Fibroblast of skin of right quadriceps (primary cell): ENCODE measurements at regions not wholly inside any gene's neighbourhood (a gene's known extent, or its start where the extent isn't known, plus 50 kb on each side); places are given as distances from the start of the nearest gene placed in this dataset.
A peak's percentile ranks its signal among the peaks of the same experiment; 100 is the strongest.

ENCODE experiments used
- DNase-seq: peaks from one replicate; pipeline ENCODE4 v3.0.0-alpha.2; 2013

DNA sequence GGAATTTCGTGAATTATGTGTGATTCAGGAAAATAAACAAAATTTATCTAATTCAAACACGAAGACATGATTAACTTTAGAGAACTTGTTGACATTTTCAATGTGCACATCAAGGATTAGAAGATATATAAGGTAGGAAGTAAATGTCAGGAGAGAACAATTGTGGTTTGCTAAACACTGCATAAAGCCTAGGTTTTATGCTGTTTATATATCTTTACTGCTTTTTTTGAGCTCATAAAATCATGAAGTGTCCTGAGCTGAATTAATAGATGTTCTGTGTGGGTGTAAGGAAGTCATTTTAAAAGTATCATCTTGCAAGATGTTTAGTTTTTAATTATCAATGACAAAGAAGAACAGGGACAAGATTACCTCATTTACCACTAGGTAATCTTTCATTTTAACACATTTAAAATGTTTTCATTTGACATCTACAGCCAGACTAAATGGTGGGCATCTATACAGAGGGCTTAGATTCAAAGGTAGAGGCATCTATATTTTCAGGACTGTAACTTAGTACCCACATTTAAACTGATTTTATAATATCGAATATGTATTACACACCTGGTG is 382.8 kb downstream of the ADAMTS20 start:
- DNase-seq = no peak

DNA sequence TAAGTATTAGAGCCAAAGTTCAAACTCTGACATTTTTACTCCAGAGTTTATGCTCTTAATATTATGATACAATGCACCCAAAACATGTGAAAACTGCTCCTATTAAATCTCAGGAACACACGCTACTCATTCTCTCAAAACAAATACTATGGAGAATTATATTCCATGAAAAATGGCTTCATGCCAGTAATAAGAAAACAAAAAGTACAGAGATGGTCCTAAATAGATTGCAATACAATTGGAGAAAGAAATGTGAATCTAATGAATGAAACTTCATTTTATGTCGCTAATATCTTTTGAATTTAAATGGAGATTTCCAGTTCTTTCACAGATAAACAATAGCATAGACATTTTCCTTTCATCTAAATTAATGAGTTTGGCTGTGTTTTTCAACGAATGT is 384.3 kb downstream of the ADAMTS20 start:
- DNase-seq = no peak

DNA sequence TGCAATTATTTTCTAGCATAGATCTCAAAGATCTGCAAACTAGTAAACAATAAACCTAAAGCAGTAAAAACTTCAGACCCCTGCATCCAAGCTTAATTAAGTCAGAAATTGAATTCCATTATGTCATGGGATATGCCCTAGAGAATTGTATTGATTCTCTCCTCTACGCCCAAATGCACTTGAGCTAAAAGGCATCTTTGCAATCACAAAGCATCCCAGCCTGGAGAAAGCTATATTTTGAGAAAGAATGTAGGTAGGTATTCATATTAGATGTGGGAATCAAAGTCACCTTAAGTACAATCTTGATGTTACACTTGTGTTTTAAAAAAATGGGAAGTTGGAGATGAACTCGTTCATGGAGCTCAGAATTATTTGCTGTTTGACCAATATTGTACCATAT is 386.7 kb downstream of the ADAMTS20 start:
- no peak for DNase-seq

DNA sequence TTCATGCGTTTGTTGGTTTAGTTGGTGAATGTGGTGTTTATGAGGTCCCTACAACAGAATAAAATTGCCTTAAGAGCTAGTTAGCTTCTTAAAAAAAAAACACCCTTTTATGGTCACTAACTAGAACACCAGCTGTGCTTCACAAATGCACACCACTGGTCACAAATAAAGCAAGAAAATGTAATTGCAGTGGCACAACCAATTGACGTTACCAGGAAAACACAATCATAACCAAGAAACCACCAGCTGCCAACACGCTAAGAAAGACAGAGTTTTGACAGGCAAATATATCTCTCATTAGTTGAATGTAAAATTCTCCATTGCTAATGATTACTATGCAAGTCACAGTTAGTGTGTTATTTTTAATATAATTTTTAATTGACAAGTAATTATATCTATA is 389.9 kb downstream of the ADAMTS20 start:
- no peak for DNase-seq

DNA sequence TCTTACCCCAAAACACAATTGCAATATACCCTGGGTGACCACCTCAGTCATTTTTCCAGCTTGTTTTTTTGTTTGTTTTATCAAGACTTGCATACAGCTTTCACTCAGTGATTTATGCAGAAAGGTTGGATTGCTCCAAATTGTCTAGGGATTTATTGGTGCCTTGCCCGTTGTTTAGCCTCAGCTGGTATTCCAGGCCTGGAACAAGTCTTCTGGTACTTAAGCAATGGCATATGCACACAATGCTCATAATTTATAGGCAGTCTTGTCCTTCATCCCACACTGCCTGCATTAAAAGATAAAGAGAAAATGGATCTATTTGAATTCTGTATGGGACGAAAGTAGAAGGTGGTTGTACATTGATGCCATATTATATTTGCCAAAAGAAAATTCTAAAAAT is 392.5 kb downstream of the ADAMTS20 start:
- DNase-seq = no peak

DNA sequence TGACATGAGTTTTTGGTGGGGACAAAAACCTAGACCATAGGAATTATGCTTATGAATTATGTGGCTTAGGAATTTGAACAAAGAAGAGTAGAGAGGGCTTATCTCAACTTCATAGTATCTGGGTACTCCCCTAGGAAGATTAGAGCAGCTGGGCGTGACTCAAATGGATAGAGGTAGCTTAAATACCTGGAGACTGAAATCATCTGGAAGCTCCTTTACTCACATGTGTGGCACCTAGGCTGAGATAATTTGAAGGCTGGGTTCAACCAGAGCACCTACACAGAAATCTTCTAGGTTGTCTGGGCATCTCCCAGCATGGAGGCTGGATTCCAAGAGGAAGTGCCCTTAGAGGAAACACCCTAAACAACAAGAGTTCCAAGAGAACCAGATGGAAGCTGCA is 393.9 kb downstream of the ADAMTS20 start:
- no peak for DNase-seq

DNA sequence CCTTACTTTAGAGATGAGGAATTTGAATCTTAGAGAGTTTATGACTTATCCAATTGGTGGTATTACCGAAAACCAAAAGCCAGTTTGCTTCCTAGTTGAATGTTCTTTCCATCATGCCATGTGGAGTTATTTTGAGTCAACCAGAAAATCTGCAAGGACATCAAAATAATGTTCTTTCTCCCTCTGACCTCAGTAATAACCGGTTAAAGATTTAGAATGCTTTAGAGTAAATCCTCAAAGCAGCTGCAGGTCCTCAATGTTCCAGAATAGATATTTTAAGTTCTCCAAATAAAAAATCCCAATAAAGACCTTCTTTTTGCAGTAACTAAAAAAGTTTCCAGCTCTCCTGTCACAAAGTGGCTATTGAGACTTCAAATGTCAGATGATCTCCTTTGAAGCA is 396.6 kb downstream of the ADAMTS20 start:
- DNase-seq = no peak

DNA sequence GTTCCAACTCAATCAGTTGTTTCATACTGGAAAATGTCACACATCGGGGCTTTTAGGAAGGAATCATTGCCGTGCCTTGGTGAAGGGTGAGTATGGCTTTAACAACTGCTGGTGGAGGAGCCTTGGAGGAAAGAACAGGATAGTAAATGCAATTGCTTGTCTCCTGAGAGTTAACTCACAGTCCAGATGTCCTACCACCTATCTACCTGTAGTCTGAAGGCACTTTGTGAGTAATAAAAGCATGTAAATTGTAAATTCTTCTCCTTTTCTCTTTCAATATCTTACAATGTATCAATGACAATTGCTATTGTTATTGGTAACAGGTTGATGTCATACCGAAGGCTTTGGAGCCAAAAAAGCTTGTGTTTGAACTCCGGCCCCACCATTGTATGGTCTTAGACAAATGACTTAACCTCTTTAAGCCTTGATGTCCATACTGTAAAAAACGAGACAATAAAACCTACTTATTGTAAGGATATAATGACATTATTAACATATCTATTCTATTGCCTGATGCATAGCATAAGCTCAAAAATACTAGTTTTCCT is 397.4 kb downstream of the ADAMTS20 start:
- DNase-seq = no peak

DNA sequence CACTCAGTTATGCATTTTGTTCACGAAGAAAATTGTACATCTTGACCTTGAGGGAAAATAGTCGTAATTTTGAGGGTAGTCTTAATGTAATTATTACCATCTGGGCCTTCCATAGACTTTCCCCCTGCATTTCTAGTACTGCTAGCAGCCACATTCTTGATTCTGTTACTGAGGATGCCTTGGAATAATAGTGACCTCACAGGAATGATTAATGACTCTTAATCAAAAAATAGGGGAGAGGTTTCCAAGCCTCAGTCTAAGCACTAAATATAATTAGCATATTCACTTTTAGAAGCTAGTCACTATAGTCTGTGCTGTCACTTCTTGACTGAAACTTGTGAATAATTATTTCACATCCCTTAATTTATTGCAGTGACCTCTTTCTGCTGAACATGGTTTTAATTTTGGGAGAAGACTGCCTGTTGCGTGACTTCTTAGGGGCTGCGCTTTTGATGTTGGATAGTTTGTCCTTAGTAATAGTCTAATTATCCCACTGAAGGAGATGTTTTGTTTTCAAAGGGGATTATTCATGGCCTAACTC is 400.5 kb downstream of the ADAMTS20 start:
- peak; percentile 93 for DNase-seq

DNA sequence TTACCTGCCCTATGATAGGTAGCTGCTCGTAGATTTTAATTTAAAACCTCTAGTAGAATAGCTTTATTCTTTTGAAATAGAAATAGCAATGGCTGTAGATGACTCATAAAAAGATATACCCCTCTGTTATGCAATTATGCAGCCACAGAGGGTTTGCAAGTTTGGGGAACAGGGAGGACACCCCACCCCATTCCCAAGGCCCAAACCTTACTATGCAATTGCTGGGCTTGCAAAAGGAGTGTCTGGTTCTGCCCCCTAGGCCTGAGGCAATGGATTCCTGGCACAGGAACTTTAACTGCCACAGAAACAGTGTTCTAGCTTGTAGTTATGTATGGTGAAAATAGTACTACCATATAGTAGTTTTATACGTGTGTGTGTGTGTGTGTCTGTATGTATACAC is 403.3 kb downstream of the ADAMTS20 start:
- no peak for DNase-seq

DNA sequence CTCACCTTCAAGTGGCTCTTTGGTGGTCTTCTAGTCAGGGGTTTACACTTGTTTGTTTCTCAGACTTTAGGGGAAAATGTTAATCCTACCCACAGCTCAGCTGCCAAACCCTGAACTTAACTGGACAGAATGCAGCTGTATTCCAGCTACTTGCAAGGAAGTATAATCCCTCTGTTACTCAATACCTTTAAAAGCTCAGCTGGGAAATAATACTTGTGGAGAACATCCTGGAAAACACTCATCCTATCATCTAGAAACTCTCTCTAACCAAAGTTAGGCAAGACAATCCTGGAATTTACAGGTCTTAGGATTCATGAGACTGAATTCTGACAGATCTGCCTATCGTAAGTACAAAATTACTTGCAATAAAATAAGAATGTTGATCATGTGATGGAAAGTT is 404.1 kb downstream of the ADAMTS20 start:
- peak; percentile 32 for DNase-seq

DNA sequence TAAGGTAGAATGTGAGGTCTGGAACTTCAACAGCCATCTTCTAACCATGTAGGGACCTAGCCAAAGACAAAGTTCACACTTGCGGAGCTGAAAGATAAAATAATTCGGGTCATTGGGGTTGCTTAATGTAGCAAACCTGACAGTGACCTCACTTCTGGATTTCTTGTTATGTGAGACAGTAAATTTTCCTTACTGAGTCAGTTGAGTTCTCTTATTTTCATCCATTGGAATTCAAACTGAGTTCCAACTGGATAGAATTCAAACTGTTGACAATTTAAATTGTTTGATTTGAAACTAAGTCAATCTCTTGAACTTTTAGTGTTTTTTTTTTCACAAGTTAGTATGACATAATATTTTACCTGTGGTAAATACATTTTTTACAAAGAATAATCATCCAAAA is 406.5 kb downstream of the ADAMTS20 start:
- no peak for DNase-seq

DNA sequence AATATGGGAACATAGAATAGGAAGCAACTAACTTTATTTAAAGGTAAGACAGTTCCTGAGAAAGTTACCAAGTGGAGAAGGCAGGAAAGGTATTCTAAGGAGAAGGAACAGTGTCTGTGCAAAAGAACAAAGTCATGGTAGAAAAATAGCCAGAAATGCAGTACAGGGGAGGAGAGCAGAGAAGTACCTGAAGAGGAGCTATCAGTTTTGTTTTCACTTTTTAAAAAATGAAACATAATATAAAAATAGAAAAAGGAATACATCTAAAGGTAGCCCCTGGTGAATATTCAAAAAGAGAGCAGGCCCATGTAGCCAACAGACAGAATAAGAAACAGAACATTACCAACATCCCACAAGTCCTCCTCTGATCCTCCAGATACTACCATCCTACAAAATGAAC is 408.7 kb downstream of the ADAMTS20 start:
- DNase-seq = no peak

DNA sequence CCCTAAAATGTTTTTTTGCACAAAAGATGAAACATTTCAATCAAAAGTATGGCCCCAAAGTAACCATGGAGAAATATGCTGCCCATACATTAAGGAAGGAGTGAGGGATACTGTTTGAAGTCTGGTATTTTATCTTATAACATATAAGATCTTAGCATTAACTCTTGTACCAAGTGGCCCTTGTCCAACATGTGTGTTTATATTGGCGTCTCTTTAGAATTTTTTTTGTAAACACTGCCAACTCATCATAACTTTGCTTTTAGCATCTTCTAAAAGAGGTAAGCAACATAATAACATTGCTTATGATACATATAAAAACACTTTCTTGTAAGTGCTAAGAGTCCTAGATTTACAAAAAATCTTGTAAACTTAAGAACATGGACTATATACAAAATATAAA is 419.7 kb downstream of the ADAMTS20 start:
- DNase-seq = no peak

DNA sequence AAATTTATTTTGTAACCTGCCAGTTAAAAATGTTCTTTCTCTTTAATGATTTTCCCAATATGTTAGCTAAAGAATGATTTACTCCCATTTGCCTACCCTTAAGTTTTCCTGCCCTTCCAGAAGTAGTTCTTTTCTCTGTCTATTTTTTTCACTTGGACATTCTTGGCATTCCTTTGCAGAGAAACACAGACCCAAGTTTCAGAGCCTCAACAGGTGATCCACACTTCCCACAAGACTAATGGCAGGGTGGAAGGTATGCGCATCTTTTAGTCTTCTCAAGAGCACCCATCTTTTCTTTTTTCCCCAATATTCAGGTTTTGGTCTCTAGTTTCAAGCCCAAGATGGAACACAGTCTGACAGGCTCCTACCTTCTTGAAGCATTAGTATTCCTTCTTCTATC is 420.7 kb downstream of the ADAMTS20 start:
- peak; percentile 3 for DNase-seq

DNA sequence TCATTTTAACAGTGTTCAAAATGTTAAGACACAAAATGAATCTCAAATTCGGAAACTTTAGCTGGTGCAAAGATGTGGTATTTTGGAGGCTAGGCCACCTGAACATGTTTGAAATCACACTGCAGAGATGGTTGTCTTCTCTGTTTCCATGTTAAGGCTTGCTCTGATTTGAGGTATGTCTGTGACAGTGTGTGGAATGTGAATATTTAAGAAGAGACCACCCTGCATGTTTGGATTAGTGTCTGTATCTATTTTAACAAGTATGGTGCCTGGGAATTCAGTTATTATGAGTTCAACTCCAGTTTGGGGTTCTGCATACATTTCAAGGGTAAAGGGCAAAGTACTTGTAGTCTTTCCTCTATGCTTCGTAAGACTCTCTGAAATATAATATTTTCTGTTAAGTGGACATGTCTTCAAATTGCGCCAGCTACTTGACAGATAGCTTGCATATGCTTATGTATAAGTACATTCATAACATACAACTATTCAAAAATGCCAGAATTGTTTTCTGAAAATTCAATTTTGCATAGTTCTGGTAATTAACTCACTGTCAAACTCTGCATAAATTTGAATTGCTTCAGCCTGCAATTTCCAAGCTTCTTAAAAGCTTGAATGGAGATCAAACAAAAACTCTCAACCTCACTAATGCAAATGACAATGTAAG is 424.0 kb downstream of the ADAMTS20 start:
- DNase-seq = no peak

DNA sequence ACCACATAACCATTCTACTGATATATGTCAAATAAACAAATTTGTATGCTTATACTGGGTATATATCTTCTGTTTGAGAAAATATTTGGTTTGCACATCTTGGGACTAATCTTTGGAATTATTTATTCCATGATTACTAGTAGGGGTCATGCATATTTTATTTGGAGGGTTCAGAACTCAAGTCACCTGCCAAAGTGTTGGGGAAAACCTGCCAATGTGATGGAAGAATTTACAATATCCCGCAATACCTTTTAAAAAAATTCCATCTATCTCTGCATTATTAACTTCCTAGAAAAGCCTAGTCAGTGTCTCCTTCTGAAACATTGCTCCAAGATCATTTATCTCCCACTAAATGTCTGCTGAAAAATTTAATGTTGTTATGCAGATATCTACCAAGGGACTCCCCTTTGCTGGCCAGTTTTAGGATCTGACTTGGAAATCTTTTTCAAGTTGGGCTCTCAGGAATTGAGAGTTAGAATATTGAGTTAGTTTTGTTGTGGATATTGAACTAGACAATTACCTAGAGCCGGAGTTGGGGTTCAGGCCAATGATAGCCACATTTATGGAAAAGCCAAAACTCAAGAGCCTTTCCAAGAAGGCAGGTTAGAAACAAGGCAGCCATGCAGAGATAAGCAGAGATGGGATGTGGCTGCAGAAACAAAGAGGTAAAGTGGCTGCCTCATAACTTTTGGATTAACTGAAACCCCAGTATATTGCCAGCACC is 425.2 kb downstream of the ADAMTS20 start:
- DNase-seq = no peak

DNA sequence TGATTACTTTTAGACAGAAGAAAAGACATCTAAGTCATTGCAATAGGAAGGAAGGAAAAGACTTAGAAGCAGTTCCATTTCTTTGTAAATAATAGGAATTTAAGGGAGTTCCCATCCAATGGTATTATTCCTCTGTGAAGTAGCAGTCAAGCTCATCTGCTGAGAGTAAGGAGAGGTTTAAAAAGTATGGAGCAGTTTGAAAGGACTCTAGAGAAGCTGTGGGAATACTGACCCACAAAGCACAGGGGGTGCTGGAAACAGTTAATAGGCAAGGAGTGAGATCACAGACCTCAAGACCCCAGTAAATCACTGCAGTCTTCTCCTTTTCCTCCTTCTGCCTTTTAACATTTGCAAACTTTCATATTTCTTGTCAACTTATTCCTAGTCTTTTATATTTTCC is 428.5 kb downstream of the ADAMTS20 start:
- DNase-seq = no peak

DNA sequence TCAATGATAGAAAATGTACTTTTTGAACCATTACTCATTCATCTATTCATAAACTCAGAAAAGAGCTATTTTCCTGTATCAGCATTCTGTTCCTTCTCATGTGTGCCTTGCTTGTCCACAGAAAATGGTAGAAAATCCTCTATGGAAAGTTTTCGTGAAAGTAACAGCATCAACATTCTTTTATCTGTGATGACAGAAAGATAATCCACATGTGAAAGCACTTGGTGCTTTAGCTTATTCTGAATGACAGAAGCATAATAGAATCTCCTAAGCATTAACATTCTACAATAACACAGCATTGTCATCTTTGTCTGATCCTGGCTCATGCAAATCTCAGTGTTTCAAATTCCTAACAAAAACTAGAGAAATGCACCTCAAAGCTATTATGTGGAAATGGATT is 431.9 kb downstream of the ADAMTS20 start:
- no peak for DNase-seq

DNA sequence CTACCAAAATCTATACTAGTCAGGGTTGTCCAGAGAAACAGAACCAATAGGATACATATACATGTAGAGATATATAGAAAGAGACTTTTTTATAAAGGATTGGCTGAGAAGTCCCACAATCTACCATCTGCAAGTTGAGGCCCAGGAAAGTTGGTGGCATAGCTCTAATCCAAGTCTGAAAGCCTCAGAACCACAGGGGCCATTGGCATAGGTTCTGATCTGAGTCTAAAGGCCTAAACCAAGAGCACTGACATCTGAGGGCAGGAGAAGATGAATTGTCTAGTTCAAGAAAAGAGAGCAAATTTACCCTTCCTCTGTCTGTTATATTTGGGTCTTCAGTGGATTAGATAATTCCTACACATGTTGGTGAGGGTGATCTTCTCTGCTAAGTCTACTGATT is 433.1 kb downstream of the ADAMTS20 start:
- DNase-seq = no peak

DNA sequence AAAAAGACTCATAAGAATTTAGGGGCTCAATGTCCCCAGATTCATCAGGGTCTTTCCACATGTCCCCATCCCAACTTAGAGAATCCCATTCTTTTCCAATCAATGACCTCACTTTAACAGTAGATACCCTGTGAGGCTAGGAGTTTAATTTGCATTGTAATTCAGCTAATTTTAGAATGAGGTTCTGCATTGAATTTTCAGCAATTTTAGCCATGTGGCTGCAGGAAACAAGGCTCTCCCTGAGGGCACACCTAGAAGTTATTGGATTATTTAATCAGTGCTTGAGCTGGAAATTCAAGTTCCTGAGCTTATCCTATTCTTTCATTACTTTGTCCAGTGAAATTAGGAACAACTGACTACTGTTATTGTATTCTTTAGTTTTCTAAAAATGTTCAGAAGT is 433.8 kb downstream of the ADAMTS20 start:
- DNase-seq = no peak

DNA sequence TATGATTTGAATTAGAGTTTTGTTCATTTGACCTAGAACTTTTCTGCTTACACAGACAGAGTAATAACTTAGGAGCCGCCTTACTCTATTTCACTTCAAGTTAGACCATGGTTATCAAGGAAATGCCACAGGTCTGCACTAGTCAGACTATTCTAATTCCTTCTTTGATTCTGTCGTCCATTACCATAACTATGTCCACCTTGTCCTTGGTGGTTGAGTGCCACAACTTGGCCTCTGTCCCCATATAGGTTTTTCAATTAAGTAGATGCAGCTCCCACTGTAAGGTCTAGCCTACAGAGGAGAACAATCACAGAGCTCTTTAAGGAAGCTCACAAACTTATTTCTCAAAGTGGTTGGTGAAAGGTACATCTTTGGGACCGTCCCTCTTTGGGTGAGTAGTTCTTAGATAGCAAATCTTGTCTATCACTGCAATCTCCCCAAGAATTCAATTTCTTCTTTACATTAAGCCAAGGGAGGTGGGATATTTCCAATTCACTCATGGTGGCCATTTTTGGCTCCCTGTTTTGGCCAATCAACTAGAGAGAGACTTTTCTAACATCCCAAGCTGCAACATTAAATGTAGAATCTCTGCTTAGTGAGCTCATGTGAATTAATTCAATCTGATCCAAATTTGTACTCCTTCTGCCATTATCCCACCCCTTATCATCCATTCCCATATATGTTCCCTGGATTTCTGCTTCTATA is 434.6 kb downstream of the ADAMTS20 start:
- no peak for DNase-seq

DNA sequence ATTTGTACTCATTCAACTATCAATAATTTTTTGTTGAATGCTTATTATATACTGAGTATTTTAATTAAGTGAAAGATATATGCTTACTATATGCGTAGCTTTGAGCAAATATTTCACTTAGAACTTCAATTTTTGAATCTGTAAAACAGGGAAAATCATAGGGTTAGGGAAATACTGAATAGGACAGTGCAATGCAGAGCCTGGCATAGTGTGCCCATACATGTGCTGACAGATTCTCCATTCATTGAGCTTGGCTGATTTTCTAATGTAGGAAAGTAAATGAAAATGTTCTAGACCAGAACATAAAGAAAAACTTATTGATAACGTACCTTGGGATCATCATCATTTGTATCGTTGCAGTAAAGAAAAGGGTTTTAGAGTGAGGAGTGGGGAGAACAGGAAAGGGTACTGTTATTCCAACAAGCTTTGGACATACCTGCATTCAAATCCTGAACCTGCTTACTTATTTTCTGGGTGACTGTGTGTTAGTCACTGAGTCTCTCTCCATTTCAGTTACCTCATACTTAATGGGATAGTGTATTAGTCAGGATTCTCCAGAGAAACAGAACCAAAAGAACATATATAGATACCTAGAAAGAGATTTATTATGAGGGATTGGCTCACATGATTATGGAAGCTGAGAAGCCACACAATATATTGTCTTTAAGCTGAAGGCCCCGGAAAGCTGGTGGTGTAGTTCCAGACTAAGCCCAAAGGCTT is 436.4 kb downstream of the ADAMTS20 start:
- DNase-seq = no peak
